Type B pancreatic cell (in vitro differentiated cells): ENCODE measurements at regions not wholly inside any gene's neighbourhood (a gene's known extent, or its start where the extent isn't known, plus 50 kb on each side); places are given as distances from the start of the nearest gene placed in this dataset.
"Not testable (repeated sequence)": the region's sequence is repeated elsewhere in the genome, so short reads cannot be mapped to it uniquely, and the experiment has no call there.

Source experiments
- DNase-seq: peaks from one replicate; pipeline ENCODE4 v3.0.0; 2021; ENCODE audit warnings: mixed read lengths; ENCODE audit not compliant: unreplicated experiment; ENCODE audit errors: extremely low spot score
- H3K27ac Mint-ChIP-seq: 2 replicates; pipeline ENCODE4 v1.8.0; 2021; ENCODE audit warnings: mild to moderate bottlenecking, mixed read lengths
- H3K27me3 Mint-ChIP-seq: 2 replicates; pipeline ENCODE4 v1.8.0; 2021; ENCODE audit warnings: mixed read lengths
- H3K36me3 Mint-ChIP-seq: 2 replicates; pipeline ENCODE4 v1.8.0; 2021; ENCODE audit warnings: mixed read lengths
- H3K4me1 Mint-ChIP-seq: one replicate; pipeline ENCODE4 v1.8.0; 2021; ENCODE audit warnings: mixed read lengths; ENCODE audit not compliant: unreplicated experiment
- H3K4me3 Mint-ChIP-seq: 2 replicates; pipeline ENCODE4 v1.8.0; 2021; ENCODE audit warnings: mild to moderate bottlenecking, mixed read lengths
- H3K9me3 Mint-ChIP-seq: 2 replicates; pipeline ENCODE4 v1.8.0; 2021; ENCODE audit warnings: mixed read lengths
- TF ChIP-seq, protein P1 (sequence below): fragments of 200-600 bp; sonication (generic); conservative IDR thresholded peaks from 2 replicates; pipeline ENCODE4 v1.5.0; 2021; ENCODE audit warnings: antibody characterized with exemption, mild to moderate bottlenecking

DNA sequence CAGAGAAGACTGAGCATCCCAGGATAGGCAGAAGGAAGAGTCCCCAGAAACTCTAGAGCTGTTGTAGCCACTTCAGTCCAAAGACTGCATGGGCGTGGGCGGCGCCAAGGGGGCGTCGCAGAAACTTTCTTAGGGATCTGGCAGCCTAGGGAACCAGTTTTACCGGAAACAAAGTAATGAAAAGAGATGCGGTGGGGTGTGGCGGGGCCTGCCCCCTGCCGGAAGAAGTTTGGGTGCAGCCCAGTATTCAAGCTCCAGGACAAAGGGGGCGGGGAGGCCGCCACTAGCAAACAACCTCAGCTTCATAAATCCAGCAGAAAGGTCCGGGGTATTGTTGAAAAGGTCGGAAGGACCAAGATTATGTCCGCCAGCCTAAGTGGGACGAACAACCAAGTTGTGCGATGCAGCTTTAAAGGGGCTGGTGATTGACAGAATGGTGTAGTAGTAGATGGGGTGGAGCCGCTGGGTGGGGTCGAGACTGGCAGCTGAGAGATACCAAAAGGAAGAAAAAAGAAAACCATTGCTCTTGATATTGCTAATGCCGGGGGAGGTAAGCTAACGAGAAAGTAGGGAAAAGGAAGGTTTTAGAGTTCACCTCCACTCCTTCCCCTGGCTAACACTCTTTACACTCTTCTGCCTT is 190.5 kb downstream of the RRAGB start:
- peaks cover 4% of the 10 kb centered on the region for H3K36me3 Mint-ChIP-seq
- peak; percentile 70 for DNase-seq
- H3K27me3 Mint-ChIP-seq: no peaks in the 10 kb centered on the region
- TF ChIP-seq, protein P1, sequence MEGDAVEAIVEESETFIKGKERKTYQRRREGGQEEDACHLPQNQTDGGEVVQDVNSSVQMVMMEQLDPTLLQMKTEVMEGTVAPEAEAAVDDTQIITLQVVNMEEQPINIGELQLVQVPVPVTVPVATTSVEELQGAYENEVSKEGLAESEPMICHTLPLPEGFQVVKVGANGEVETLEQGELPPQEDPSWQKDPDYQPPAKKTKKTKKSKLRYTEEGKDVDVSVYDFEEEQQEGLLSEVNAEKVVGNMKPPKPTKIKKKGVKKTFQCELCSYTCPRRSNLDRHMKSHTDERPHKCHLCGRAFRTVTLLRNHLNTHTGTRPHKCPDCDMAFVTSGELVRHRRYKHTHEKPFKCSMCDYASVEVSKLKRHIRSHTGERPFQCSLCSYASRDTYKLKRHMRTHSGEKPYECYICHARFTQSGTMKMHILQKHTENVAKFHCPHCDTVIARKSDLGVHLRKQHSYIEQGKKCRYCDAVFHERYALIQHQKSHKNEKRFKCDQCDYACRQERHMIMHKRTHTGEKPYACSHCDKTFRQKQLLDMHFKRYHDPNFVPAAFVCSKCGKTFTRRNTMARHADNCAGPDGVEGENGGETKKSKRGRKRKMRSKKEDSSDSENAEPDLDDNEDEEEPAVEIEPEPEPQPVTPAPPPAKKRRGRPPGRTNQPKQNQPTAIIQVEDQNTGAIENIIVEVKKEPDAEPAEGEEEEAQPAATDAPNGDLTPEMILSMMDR: peak; percentile 74
- peak overlapping the region; percentile 99 for H3K27ac Mint-ChIP-seq
- peaks cover 6% of the 10 kb centered on the region for H3K4me1 Mint-ChIP-seq
- H3K4me3 Mint-ChIP-seq: peak overlapping the region; percentile 96
- H3K9me3 Mint-ChIP-seq: peaks cover 9% of the 10 kb centered on the region

DNA sequence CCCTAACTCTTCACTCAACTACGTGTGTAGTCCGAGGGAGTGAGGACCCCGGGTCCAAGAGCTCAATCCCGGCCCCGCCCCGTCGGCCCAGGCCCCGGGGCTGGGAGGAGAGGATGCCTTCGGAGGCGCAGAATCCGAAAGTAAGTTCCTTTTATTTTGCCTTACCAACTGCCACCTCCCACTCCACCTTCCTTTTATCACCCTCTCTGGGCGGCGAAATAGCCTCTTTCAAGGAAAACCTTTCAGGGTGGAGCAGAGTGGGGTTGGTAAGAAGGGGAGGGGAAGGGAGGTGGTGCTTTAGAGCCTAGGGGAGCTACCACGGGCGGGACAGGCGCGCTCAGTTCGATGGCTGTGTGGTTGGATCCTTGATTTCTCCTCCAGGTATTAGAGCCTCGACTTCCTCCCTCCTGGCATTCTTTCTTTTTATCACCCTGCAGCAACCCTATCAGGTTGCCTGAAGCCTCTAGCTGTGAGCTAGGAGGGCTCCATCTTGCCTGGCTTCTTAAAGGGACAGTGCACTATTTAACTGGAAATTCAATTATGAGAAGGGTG is 191.2 kb downstream of the RRAGB start:
- Mint-ChIP-seq H3K4me3 (peak overlapping the region; percentile 96), H3K27ac (peak overlapping the region; percentile 99), H3K27me3 (no peaks in the 10 kb centered on the region), H3K9me3 (peaks cover 9% of the 10 kb centered on the region), H3K4me1 (peaks cover 6% of the 10 kb centered on the region), H3K36me3 (peaks cover 4% of the 10 kb centered on the region)
- TF ChIP-seq, protein P1: no peak
- DNase-seq: no peak

DNA sequence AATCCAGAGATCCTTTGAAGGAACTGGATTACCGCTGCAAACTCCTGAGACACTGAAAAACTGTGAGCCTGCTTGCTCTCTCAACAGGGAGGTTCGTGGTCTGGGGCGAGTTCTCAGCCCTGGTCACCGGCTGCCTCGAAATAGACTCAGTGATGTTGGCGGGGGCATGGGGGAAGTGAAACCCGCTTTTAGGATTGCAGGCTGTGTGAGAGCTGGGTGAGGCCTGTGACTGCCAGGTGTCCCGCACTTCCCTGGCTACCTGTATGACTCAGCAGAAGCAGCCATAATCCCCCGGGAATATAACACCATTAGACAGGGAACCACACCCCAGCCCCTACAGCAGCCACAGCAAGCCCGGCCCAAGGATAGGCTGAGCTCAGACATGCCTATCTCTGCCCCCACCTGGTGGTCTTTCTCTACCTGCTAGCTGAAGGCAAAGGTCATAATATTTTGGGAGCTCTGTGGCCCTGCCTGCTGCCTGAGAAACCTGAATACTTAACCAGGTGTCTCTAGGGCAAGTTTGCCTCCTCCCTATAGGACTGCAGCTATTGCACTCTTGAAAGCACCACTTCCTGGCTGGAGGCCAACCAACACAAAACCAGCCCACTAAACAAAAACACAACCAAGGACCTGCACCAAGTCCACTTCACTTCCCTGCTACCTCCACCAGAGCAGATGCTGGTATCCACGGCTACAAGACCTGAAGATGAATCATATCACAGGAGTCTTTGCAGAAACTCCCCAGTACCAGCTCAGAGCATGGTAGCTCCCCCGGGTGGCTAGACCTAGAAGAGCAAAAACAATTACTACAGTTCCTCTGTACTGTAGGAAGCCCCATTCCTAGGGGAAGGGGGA is 202.0 kb downstream of the RRAGB start:
- DNase-seq: no peak
- TF ChIP-seq, protein P1: no peak
- Mint-ChIP-seq H3K36me3 (no peaks in the 10 kb centered on the region), H3K9me3 (peaks cover 11% of the 10 kb centered on the region), H3K27ac (no peak overlapping the region), H3K4me3 (no peak overlapping the region), H3K27me3 (no peaks in the 10 kb centered on the region), H3K4me1 (no peaks in the 10 kb centered on the region)

DNA sequence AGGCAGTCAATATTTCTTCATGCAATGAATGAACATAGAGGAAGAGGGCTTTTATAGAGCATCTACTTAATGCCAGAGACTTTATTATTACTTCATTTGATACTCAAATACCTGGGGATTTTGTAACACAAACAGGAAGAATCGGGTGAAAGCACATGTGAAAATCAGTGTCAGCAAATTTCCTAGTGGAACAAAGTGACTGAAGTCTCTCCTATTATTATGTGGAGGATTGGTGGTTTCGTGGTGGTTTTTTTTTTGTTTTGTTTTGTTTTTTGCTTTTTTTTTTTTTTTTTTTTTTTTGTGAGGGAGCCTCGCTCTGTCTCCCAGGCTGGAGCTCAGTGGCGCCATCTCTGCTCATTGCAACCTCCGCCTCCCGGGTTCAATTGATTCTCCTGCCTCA is 207.0 kb downstream of the RRAGB start:
- no peaks in the 10 kb centered on the region for H3K4me1 Mint-ChIP-seq
- H3K27ac Mint-ChIP-seq: no peak overlapping the region
- peaks cover 11% of the 10 kb centered on the region for H3K9me3 Mint-ChIP-seq
- no peak overlapping the region for H3K4me3 Mint-ChIP-seq
- H3K36me3 Mint-ChIP-seq: no peaks in the 10 kb centered on the region
- DNase-seq: no peak
- H3K27me3 Mint-ChIP-seq: no peaks in the 10 kb centered on the region
- TF ChIP-seq, protein P1: no peak

DNA sequence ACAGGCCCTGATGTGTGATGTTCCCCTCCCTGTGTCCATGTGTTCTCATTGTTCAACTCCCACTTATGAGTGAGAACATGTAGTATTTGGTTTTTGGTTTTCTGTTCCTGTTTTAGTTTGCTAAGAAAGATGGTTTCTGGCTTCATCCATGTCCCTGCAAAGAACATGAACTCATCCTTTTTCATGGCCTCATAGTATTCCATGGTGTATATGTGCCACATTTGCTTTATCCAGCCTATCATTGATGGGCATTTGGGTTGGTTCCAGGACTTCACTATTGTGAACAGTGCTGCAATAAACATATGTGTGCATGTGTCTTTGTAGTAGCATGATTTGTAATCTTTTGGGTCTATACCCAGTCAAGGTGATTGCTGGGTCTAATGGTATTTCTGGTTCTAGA is 211.0 kb downstream of the RRAGB start:
- not testable (repeated sequence) for DNase-seq, H3K27ac Mint-ChIP-seq, H3K9me3 Mint-ChIP-seq, H3K4me3 Mint-ChIP-seq, H3K4me1 Mint-ChIP-seq, H3K27me3 Mint-ChIP-seq, H3K36me3 Mint-ChIP-seq
